IMR-90 (cell line): ENCODE measurements at regions not wholly inside any gene's neighbourhood (a gene's known extent, or its start where the extent isn't known, plus 50 kb on each side); places are given as distances from the start of the nearest gene placed in this dataset.

Experiments
- ATAC-seq: fragments of 200-7000 bp; cut with Tn5 transposase; 2 replicates; pipeline ENCODE4 v1.9.1; 2020; ENCODE audit warnings: low read depth, mild to moderate bottlenecking, moderate library complexity
- BruUV-seq: library from RNA; stranded (reverse); fragments of 400-500 nt; replicated peaks from 2 replicates; lab custom pipeline; 2021; lab: Mats Ljungman, UMichigan
- CTCF ChIA-PET: fragments of 300-600 bp; formaldehyde crosslinking; extraction: SDS; loops from one replicate; lab custom pipeline; 2021; ENCODE audit warnings: antibody characterized with exemption; lab: Yijun Ruan, JAX
- POLR2A ChIA-PET: fragments of 300-600 bp; sonication (Branson Sonifier 250); formaldehyde crosslinking; loops from one replicate; lab custom pipeline; 2022; ENCODE audit warnings: antibody characterized with exemption; ENCODE audit not compliant: unreplicated experiment; lab: Charles Lee
- DNase-seq: peaks from one replicate; pipeline ENCODE4 v3.0.0; 2013
- H2AFZ ChIP-seq: replicated peaks from 2 replicates; pipeline ENCODE3; 2013; ENCODE audit warnings: low read length, mild to moderate bottlenecking; ENCODE audit not compliant: poor library complexity
- H2AK5ac ChIP-seq: 2 replicates; pipeline ENCODE4 v1.6.1; 2013; ENCODE audit warnings: low read depth, low read length, inconsistent platforms
- H2AK9ac ChIP-seq: replicated peaks from 2 replicates; pipeline ENCODE3; 2013; ENCODE audit warnings: mild to moderate bottlenecking, low read depth, low read length, moderate library complexity; ENCODE audit not compliant: poor library complexity
- H2BK120ac ChIP-seq: 2 replicates; pipeline ENCODE4 v1.6.1; 2013; ENCODE audit warnings: low read depth, low read length, inconsistent platforms
- H2BK15ac ChIP-seq: 3 replicates; pipeline ENCODE4 v1.6.1; 2013; ENCODE audit warnings: low read depth, low read length, inconsistent platforms
- H2BK20ac ChIP-seq: 2 replicates; pipeline ENCODE4 v1.6.1; 2013; ENCODE audit warnings: low read depth, mild to moderate bottlenecking, inconsistent platforms, low read length, moderate library complexity
- H2BK5ac ChIP-seq: 2 replicates; pipeline ENCODE4 v1.6.1; 2013; ENCODE audit warnings: mild to moderate bottlenecking, low read depth, low read length, inconsistent platforms; ENCODE audit not compliant: poor library complexity, severe bottlenecking
- H3K14ac ChIP-seq: replicated peaks from 2 replicates; pipeline ENCODE4 v1.6.1; 2013; ENCODE audit warnings: low read depth, low read length, inconsistent platforms
- H3K18ac ChIP-seq: 2 replicates; pipeline ENCODE4 v1.6.1; 2013; ENCODE audit warnings: low read depth, low read length, control low read depth
- H3K23ac ChIP-seq: 2 replicates; pipeline ENCODE4 v1.6.1; 2013; ENCODE audit warnings: low read depth, low read length, inconsistent platforms
- H3K27ac ChIP-seq: 2 replicates; pipeline ENCODE4 v1.5.1; 2013; ENCODE audit warnings: mild to moderate bottlenecking, control low read depth, low read length; ENCODE audit not compliant: insufficient read depth
- H3K27me3 ChIP-seq: 2 replicates; pipeline ENCODE4 v1.6.1; 2013; ENCODE audit warnings: low read length; ENCODE audit not compliant: control insufficient read depth, insufficient read depth
- H3K36me3 ChIP-seq: 2 replicates; pipeline ENCODE4 v1.6.1; 2013; ENCODE audit warnings: low read length, mixed read lengths; ENCODE audit not compliant: control insufficient read depth, insufficient read depth
- H3K4ac ChIP-seq: 2 replicates; pipeline ENCODE4 v1.6.1; 2013; ENCODE audit warnings: low read depth, low read length, inconsistent platforms
- H3K4me1 ChIP-seq: 2 replicates; pipeline ENCODE4 v1.6.1; 2013; ENCODE audit warnings: low read length, mixed read lengths; ENCODE audit not compliant: control insufficient read depth, insufficient read depth
- H3K4me2 ChIP-seq: 2 replicates; pipeline ENCODE4 v1.6.1; 2013; ENCODE audit warnings: low read depth, mild to moderate bottlenecking, control low read depth, low read length, moderate library complexity
- H3K4me3 ChIP-seq: 2 replicates; pipeline ENCODE4 v1.5.1; 2013; ENCODE audit warnings: low read depth, mild to moderate bottlenecking, control low read depth, low read length, moderate library complexity; ENCODE audit not compliant: insufficient read depth
- H3K56ac ChIP-seq: 2 replicates; pipeline ENCODE4 v1.6.1; 2013; ENCODE audit warnings: low read length, inconsistent platforms; ENCODE audit not compliant: insufficient read depth; ENCODE audit errors: extremely low read depth
- H3K79me1 ChIP-seq, 2 experiments: 2 replicates each; pipeline ENCODE4 v1.6.1; 2013; ENCODE audit warnings: low read length in 2 of 2, inconsistent platforms in 1 of 2, low read depth in 1 of 2
- H3K9ac ChIP-seq: 2 replicates; pipeline ENCODE4 v1.6.1; 2013; ENCODE audit warnings: low read depth, low read length, control low read depth
- H3K9me1 ChIP-seq: 2 replicates; pipeline ENCODE4 v1.6.1; 2013; ENCODE audit warnings: low read length, inconsistent platforms; ENCODE audit not compliant: insufficient read depth
- H3K9me3 ChIP-seq: 2 replicates; pipeline ENCODE4 v1.6.1; 2013; ENCODE audit warnings: low read length; ENCODE audit not compliant: control insufficient read depth, insufficient read depth
- H4K20me1 ChIP-seq: 2 replicates; pipeline ENCODE4 v1.6.1; 2013; ENCODE audit warnings: low read length, inconsistent platforms; ENCODE audit not compliant: insufficient read depth
- H4K5ac ChIP-seq: 2 replicates; pipeline ENCODE4 v1.6.1; 2013; ENCODE audit warnings: mild to moderate bottlenecking, low read depth, low read length, control low read depth
- H4K8ac ChIP-seq, 2 experiments: 2 replicates each; pipeline ENCODE4 v1.6.1; 2013; ENCODE audit warnings: low read depth in 2 of 2, low read length in 2 of 2, control low read depth in 1 of 2, inconsistent platforms in 1 of 2
- H4K91ac ChIP-seq: 2 replicates; pipeline ENCODE4 v1.6.1; 2013; ENCODE audit warnings: low read depth, low read length, inconsistent platforms; ENCODE audit not compliant: insufficient read depth
- BHLHE40 ChIP-seq: fragments of 150-350 bp; IDR thresholded peaks from 2 replicates; pipeline ENCODE4 v1.6.1; 2016; ENCODE audit warnings: mild to moderate bottlenecking, low read depth, low read length
- CEBPB ChIP-seq: IDR thresholded peaks from 2 replicates; pipeline ENCODE4 v1.6.1; 2012; ENCODE audit warnings: low read depth, low read length, improper control_type of control experiment
- CHD1 ChIP-seq: IDR thresholded peaks from 2 replicates; pipeline ENCODE4 v1.6.1; 2012; ENCODE audit warnings: low read depth, low read length, improper control_type of control experiment
- FOS ChIP-seq: fragments of 150-350 bp; IDR thresholded peaks from 2 replicates; pipeline ENCODE4 v1.6.1; 2016; ENCODE audit warnings: low read depth, low read length
- MAFK ChIP-seq: IDR thresholded peaks from 2 replicates; pipeline ENCODE4 v1.6.1; 2012; ENCODE audit warnings: low read depth, low read length, improper control_type of control experiment
- MAZ ChIP-seq: IDR thresholded peaks from 2 replicates; pipeline ENCODE4 v1.6.1; 2012; ENCODE audit warnings: low read depth, mild to moderate bottlenecking, low read length, improper control_type of control experiment, moderate library complexity, borderline replicate concordance
- MXI1 ChIP-seq: IDR thresholded peaks from 2 replicates; pipeline ENCODE4 v1.6.1; 2012; ENCODE audit warnings: low read depth, mild to moderate bottlenecking, low read length, moderate library complexity, borderline replicate concordance
- NFE2L2 ChIP-seq: fragments of 150-350 bp; IDR thresholded peaks from 2 replicates; pipeline ENCODE4 v1.6.1; 2016; ENCODE audit warnings: low read depth, mild to moderate bottlenecking, low read length
- POLR2A ChIP-seq: IDR thresholded peaks from 2 replicates; pipeline ENCODE4 v1.6.1; 2012; ENCODE audit warnings: mild to moderate bottlenecking, low read depth, low read length
- RAD21 ChIP-seq: IDR thresholded peaks from 2 replicates; pipeline ENCODE4 v1.6.1; 2012; ENCODE audit warnings: low read length, improper control_type of control experiment
- RCOR1 ChIP-seq: IDR thresholded peaks from 2 replicates; pipeline ENCODE4 v1.6.1; 2012; ENCODE audit warnings: mild to moderate bottlenecking, low read length, improper control_type of control experiment; ENCODE audit not compliant: insufficient replicate concordance
- RFX5 ChIP-seq: IDR thresholded peaks from 2 replicates; pipeline ENCODE4 v1.8.0; 2012; ENCODE audit warnings: low read depth, mild to moderate bottlenecking, low read length, moderate library complexity
- SMC3 ChIP-seq: fragments of 150-350 bp; IDR thresholded peaks from 2 replicates; pipeline ENCODE4 v1.6.1; 2016; ENCODE audit warnings: low read depth, mild to moderate bottlenecking, antibody characterized with exemption, low read length, moderate library complexity
- WGBS, 2 experiments: methylation state at CpG; one replicate each; pipeline versions ENCODE4 v1.1.5 to v1.1.7; 2013; ENCODE audit warnings: missing lambda C conversion rate in 2 of 2; ENCODE audit not compliant: insufficient read length in 1 of 2; ENCODE audit errors: extremely low coverage in 2 of 2; 5-methylcytosine and 5-hydroxymethylcytosine counted together
- dilution Hi-C: fragments of 300-500 bp; cut with HindIII; formaldehyde crosslinking; loops from one replicate; pipeline ENCODE4 v1.14.3; 2018; ENCODE audit warnings: low sequenced_read_pairs; ENCODE audit not compliant: unreplicated experiment
- in situ Hi-C: fragments of 300-500 bp; cut with MboI; formaldehyde crosslinking; loops from 3 replicates; pipeline ENCODE4 v1.14.3; 2019; ENCODE audit warnings: low sequenced_read_pairs, inconsistent platforms, mixed read lengths
- intact Hi-C: fragments of 100-400 bp; cut with micrococcal nuclease; formaldehyde crosslinking; loops from 2 replicates; pipeline ENCODE4 v1.10.0; 2022
- TF ChIP-seq, protein P1 (sequence below): fragments of 150-350 bp; IDR thresholded peaks from 2 replicates; pipeline ENCODE4 v1.6.1; 2016; ENCODE audit warnings: low read depth, mild to moderate bottlenecking, low read length, moderate library complexity, borderline replicate concordance
- TF ChIP-seq, protein P2 (sequence below): conservative IDR thresholded peaks from 2 replicates; pipeline ENCODE4 v1.5.1; 2012; ENCODE audit warnings: mild to moderate bottlenecking, low read depth, low read length, improper control_type of control experiment
- TF ChIP-seq, protein P3 (sequence below): fragments of 150-350 bp; IDR thresholded peaks from 2 replicates; pipeline ENCODE4 v1.6.1; 2017; ENCODE audit warnings: mild to moderate bottlenecking, antibody characterized with exemption, low read length, low read depth

DNA sequence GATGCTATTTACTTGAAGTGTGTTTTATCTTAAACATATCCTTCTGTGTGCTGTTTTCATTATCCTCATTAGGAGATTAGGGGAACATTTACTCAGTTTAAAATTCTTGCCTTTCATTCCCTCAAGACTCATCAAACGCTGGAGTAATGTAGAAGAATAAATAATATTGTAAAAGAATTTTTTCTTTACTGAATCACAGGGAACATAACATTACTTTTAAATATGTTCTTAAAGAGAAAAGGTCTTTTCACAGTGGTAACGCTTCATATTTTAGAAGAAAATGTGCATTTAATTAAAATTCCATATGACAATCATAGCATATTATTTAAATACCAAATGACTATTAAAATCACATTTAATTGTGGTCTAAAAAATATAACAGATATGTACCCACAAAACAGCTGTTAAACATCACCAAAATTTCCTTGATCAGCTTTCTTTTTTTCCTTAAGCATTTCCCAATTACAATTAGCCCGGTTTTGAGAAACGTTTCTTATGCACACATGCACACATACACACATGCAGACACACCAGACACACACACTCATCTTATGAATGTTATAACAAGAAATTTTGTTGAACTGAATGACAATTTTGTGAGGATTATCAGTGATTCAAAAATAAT, 102.0 kb upstream of the GLI3 start:
- ChIA-PET POLR2A (no interaction called here), CTCF (no interaction called here)
- Histone ChIP-seq H3K4me2 (peak overlapping the region; percentile 57; the same call in 1 of the 2 replicates), H4K5ac (no peak overlapping the region), H2BK5ac (peak overlapping the region; percentile 2), H4K8ac (no peak overlapping the region), H3K36me3 (no peaks in the 10 kb centered on the region), H4K91ac (no peak overlapping the region), H3K23ac (no peak overlapping the region), H4K20me1 (no peaks in the 10 kb centered on the region), H2AFZ (no peak overlapping the region), H3K27ac (no peak overlapping the region), H2BK15ac (no peak overlapping the region), H3K79me1 (no peaks in the 10 kb centered on the region), H3K27me3 (peaks cover 2% of the 10 kb centered on the region), H2AK5ac (no peak overlapping the region), H3K4ac (no peak overlapping the region), H3K56ac (no peak overlapping the region), H3K9me3 (no peaks in the 10 kb centered on the region), H2AK9ac (no peak overlapping the region), H3K9me1 (peaks cover 3% of the 10 kb centered on the region; the same call in 1 of the 2 replicates), H2BK120ac (no peak overlapping the region), H3K4me1 (no peaks in the 10 kb centered on the region; the same call in none of the 2 replicates), H3K4me3 (no peak overlapping the region), H3K9ac (no peak overlapping the region), H3K14ac (no peak overlapping the region), H3K18ac (no peak overlapping the region), H2BK20ac (no peak overlapping the region)
- dilution Hi-C loops = no loop called here
- no TSS peak for BruUV-seq
- WGBS, 2 experiments = no CpG with 5 or more reads among the region's 4 CpGs
- no peak for ATAC-seq
- TF ChIP-seq MXI1 = no peak
- TF ChIP-seq, protein P1, sequence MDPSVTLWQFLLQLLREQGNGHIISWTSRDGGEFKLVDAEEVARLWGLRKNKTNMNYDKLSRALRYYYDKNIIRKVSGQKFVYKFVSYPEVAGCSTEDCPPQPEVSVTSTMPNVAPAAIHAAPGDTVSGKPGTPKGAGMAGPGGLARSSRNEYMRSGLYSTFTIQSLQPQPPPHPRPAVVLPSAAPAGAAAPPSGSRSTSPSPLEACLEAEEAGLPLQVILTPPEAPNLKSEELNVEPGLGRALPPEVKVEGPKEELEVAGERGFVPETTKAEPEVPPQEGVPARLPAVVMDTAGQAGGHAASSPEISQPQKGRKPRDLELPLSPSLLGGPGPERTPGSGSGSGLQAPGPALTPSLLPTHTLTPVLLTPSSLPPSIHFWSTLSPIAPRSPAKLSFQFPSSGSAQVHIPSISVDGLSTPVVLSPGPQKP = no peak
- no peak for TF ChIP-seq RAD21
- TF ChIP-seq, protein P2, sequence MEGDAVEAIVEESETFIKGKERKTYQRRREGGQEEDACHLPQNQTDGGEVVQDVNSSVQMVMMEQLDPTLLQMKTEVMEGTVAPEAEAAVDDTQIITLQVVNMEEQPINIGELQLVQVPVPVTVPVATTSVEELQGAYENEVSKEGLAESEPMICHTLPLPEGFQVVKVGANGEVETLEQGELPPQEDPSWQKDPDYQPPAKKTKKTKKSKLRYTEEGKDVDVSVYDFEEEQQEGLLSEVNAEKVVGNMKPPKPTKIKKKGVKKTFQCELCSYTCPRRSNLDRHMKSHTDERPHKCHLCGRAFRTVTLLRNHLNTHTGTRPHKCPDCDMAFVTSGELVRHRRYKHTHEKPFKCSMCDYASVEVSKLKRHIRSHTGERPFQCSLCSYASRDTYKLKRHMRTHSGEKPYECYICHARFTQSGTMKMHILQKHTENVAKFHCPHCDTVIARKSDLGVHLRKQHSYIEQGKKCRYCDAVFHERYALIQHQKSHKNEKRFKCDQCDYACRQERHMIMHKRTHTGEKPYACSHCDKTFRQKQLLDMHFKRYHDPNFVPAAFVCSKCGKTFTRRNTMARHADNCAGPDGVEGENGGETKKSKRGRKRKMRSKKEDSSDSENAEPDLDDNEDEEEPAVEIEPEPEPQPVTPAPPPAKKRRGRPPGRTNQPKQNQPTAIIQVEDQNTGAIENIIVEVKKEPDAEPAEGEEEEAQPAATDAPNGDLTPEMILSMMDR = no peak
- no peak for TF ChIP-seq BHLHE40
- no peak for TF ChIP-seq POLR2A
- TF ChIP-seq FOS = no peak
- TF ChIP-seq NFE2L2 = no peak
- no peak for TF ChIP-seq SMC3
- no peak for TF ChIP-seq MAZ
- no peak for TF ChIP-seq CEBPB
- TF ChIP-seq, protein P3, sequence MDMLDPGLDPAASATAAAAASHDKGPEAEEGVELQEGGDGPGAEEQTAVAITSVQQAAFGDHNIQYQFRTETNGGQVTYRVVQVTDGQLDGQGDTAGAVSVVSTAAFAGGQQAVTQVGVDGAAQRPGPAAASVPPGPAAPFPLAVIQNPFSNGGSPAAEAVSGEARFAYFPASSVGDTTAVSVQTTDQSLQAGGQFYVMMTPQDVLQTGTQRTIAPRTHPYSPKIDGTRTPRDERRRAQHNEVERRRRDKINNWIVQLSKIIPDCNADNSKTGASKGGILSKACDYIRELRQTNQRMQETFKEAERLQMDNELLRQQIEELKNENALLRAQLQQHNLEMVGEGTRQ = no peak
- TF ChIP-seq RFX5 = no peak
- TF ChIP-seq RCOR1 = no peak
- no peak for TF ChIP-seq MAFK
- TF ChIP-seq CHD1 = no peak
- in situ Hi-C loops = no loop called here
- no peak for DNase-seq
- intact Hi-C loops = no loop called here
